ENCODE measurements at regions not wholly inside any gene's neighbourhood (a gene's known extent, or its start where the extent isn't known, plus 50 kb on each side); places are given as distances from the start of the nearest gene placed in this dataset.

GRCh38 chr2:14557916-14558315 is 74.6 kb upstream of the LRATD1 start:
- POLR2A ChIA-PET (ENCODE audit: partially characterized antibody): no interaction called here

More at GRCh38 chr2:14557916-14558315, 74.6 kb upstream of the LRATD1 start:
- Histone ChIP-seq H3K4ac (replicated peaks; ENCODE audit: insufficient read length, low read depth, low read length) (no peak overlapping the region), H4K91ac (replicated peaks; ENCODE audit: insufficient read length, low read length) (no peak overlapping the region), H2BK15ac (ENCODE audit: low read length) (no peak overlapping the region), H3K4me2 (ENCODE audit: insufficient read depth in 1 of 2, low read depth in 2 of 2, low read length in 2 of 2) (no peak overlapping the region), H2BK20ac (ENCODE audit: low read length) (no peak overlapping the region), H3K4me3 (ENCODE audit: extremely low read depth in 1 of 4, insufficient read depth in 2 of 4, low read depth in 3 of 4, low read length in 4 of 4) (no peak overlapping the region), H3K4me1 (replicated peaks in 1 of 4; ENCODE audit: control insufficient read depth in 3 of 4, insufficient read depth in 4 of 4, low read length in 3 of 4) (no peaks in the 10 kb centered on the region), H3K18ac (ENCODE audit: extremely low read depth, low read length) (no peak overlapping the region), H2AFZ (ENCODE audit: low read length) (no peak overlapping the region), H3K9ac (replicated peaks in 1 of 4; ENCODE audit: extremely low read depth in 1 of 4, low read depth in 3 of 4, low read length in 3 of 4) (no peak overlapping the region), H2BK5ac (ENCODE audit: low read depth, low read length) (no peak overlapping the region), H3K36me3 (ENCODE audit: control insufficient read depth in 2 of 4, insufficient read depth in 4 of 4, low read length in 3 of 4) (no peaks in the 10 kb centered on the region), H3K27me3 (replicated peaks in 1 of 4; ENCODE audit: control insufficient read depth in 3 of 4, extremely low read depth in 1 of 4, insufficient read depth in 3 of 4, low read length in 3 of 4) (no peaks in the 10 kb centered on the region), H3K27ac (ENCODE audit: low read depth, low read length) (no peak overlapping the region), H4K5ac (ENCODE audit: insufficient read length, low read depth, low read length) (no peak overlapping the region), H3K14ac (ENCODE audit: insufficient read length) (no peak overlapping the region), H3K9me3 (ENCODE audit: insufficient read depth in 2 of 2, low read depth in 1 of 2, low read length in 1 of 2) (no peaks in the 10 kb centered on the region), H4K8ac (ENCODE audit: extremely low read depth, insufficient read depth, low read length) (no peak overlapping the region), H3K79me1 (ENCODE audit: low read depth, low read length) (no peaks in the 10 kb centered on the region), H3K79me2 (ENCODE audit: control insufficient read depth in 1 of 2, insufficient read depth in 2 of 2, low read length in 2 of 2) (no peaks in the 10 kb centered on the region), H2AK5ac (ENCODE audit: low read depth, low read length) (no peak overlapping the region), H3K23ac (ENCODE audit: insufficient read length) (no peak overlapping the region), H3K23me2 (ENCODE audit: low read depth, low read length) (no peaks in the 10 kb centered on the region), H4K20me1 (replicated peaks in 1 of 2; ENCODE audit: control insufficient read depth in 1 of 2, insufficient read depth in 2 of 2, low read length in 2 of 2) (no peaks in the 10 kb centered on the region), H3K56ac (replicated peaks; ENCODE audit: insufficient read length, low read depth, low read length) (no peak overlapping the region), H2BK12ac (ENCODE audit: low read depth, low read length) (no peak overlapping the region), H2BK120ac (replicated peaks; ENCODE audit: low read depth, low read length) (no peak overlapping the region)
- FAIRE-seq (no peak), DNase-seq (ENCODE audit: low read depth in 1 of 2, low spot score in 2 of 2) (no peak)
- 98% methylated on average over 2 of the region's 2 CpGs; no CpG with 5 or more reads in 1 of the 2 experiments for WGBS, 2 experiments (ENCODE audit: extremely low coverage in 1 of 2, insufficient coverage in 1 of 2, insufficient read length in 1 of 2, insufficient replicate concordance in 2 of 2, low coverage in 1 of 2, low lambda C conversion rate in 2 of 2, missing lambda C conversion rate in 1 of 2)
- CTCF ChIA-PET (ENCODE audit: partially characterized antibody): interaction anchor here (0.6 kb wide), 1 partner anchor 439 kb away, joined by 4 read pairs; no protein-coding TSS in a partner anchor
- no peak for TF ChIP-seq JUND (IDR thresholded peaks at IDR 0.05; ENCODE audit: low read length)
- no peak for TF ChIP-seq EZH2 (IDR thresholded peaks at IDR 0.05; ENCODE audit: low read depth, low read length, severe bottlenecking)
- no peak for TF ChIP-seq RXRA (IDR thresholded peaks at IDR 0.05; ENCODE audit: insufficient read depth, low read depth, low read length)
- TF ChIP-seq MAX (IDR thresholded peaks at IDR 0.05): no peak
- TF ChIP-seq POU5F1 (IDR thresholded peaks at IDR 0.05; ENCODE audit: low read depth, low read length): no peak

Measured in H1 (cell line).